ENCODE measurements at regions not wholly inside any gene's neighbourhood (a gene's known extent, or its start where the extent isn't known, plus 50 kb on each side); places are given as distances from the start of the nearest gene placed in this dataset.

DNA sequence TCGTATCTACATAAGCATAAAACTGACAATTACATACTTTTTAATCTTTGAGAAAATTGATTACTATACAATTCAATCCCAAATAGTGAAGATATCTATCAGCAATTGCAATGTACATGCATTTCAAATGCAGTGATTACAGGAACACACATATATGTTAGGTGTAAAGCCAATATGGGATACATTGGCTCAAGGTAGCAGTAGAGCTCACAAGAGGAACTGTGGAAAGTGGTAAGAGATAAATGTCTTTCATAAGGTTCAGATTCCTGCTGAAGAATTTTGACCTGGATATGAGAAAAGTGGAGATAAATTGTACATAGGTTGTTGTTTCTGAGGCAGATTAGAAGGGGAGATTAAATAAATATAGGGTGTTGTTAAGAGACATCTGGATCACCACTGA lies 1280.5 kb downstream of the OTOL1 start:
- TF ChIP-seq EZH2 (IDR thresholded peaks at IDR 0.05; ENCODE audit: low read length, unreplicated experiment), result no peak
- TF ChIP-seq, protein P1, sequence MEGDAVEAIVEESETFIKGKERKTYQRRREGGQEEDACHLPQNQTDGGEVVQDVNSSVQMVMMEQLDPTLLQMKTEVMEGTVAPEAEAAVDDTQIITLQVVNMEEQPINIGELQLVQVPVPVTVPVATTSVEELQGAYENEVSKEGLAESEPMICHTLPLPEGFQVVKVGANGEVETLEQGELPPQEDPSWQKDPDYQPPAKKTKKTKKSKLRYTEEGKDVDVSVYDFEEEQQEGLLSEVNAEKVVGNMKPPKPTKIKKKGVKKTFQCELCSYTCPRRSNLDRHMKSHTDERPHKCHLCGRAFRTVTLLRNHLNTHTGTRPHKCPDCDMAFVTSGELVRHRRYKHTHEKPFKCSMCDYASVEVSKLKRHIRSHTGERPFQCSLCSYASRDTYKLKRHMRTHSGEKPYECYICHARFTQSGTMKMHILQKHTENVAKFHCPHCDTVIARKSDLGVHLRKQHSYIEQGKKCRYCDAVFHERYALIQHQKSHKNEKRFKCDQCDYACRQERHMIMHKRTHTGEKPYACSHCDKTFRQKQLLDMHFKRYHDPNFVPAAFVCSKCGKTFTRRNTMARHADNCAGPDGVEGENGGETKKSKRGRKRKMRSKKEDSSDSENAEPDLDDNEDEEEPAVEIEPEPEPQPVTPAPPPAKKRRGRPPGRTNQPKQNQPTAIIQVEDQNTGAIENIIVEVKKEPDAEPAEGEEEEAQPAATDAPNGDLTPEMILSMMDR (conservative IDR thresholded peaks at IDR 0.05; ENCODE audit: low read depth, low read length), result no peak
